ENCODE measurements at regions not wholly inside any gene's neighbourhood (a gene's known extent, or its start where the extent isn't known, plus 50 kb on each side); places are given as distances from the start of the nearest gene placed in this dataset.

- no peak for DNase-seq (ENCODE audit: low spot score)
These were observed 85.9 kb upstream of the TBX20 start for GRCh38 chr7:35339811-35340210.

- no peak for DNase-seq (ENCODE audit: low spot score)
These were observed 82.5 kb upstream of the TBX20 start for GRCh38 chr7:35336444-35336843.

GRCh38 chr7:35334506-35334905 lies 80.6 kb upstream of the TBX20 start:
- DNase-seq (ENCODE audit: low spot score) = no peak

GRCh38 chr7:35333265-35333664 lies 79.4 kb upstream of the TBX20 start:
- DNase-seq (ENCODE audit: low spot score) = no peak

- DNase-seq (ENCODE audit: low spot score) = no peak
These were observed 78.1 kb upstream of the TBX20 start for GRCh38 chr7:35331730-35332678.

- DNase-seq (ENCODE audit: low spot score) = no peak
These were observed 75.1 kb upstream of the TBX20 start for GRCh38 chr7:35329026-35329425.

- no peak for DNase-seq (ENCODE audit: low spot score)
These were observed 65.7 kb upstream of the TBX20 start for GRCh38 chr7:35319606-35320005.

GRCh38 chr7:35316549-35316948 lies 62.6 kb upstream of the TBX20 start:
- no peak for DNase-seq (ENCODE audit: low spot score)

GRCh38 chr7:35315517-35315916 lies 61.6 kb upstream of the TBX20 start:
- no peak for DNase-seq (ENCODE audit: low spot score)

- no peak for DNase-seq (ENCODE audit: low spot score)
These were observed 60.5 kb upstream of the TBX20 start for GRCh38 chr7:35314354-35314753.

- DNase-seq (ENCODE audit: low spot score) = peak; percentile 35
These were observed 59.7 kb upstream of the TBX20 start for GRCh38 chr7:35313575-35313974.
